ENCODE measurements at regions not wholly inside any gene's neighbourhood (a gene's known extent, or its start where the extent isn't known, plus 50 kb on each side); places are given as distances from the start of the nearest gene placed in this dataset.

- POLR2A ChIA-PET = no interaction called here
Measured at GRCh38 chrX:149152941-149153340, 352.2 kb downstream of the IDS start.

GRCh38 chrX:149151805-149152757, 353.0 kb downstream of the IDS start:
- POLR2A ChIA-PET = no interaction called here
- no TSS peak for BruUV-seq (replicated peaks)
- no peaks in the 10 kb centered on the region for H3K36me3 ChIP-seq (ENCODE audit: control insufficient read depth, insufficient read depth, low read length)
- Mint-ChIP-seq H3K36me3 (ENCODE audit: insufficient read depth, unreplicated experiment) (no peaks in the 10 kb centered on the region), H3K27me3 (ENCODE audit: insufficient read depth, unreplicated experiment) (no peaks in the 10 kb centered on the region), H3K4me3 (ENCODE audit: unreplicated experiment) (no peak overlapping the region), H3K4me1 (ENCODE audit: low read depth, unreplicated experiment) (no peaks in the 10 kb centered on the region), H3K9me3 (ENCODE audit: unreplicated experiment) (no peaks in the 10 kb centered on the region), H3K27ac (ENCODE audit: unreplicated experiment) (no peak overlapping the region)
- CTCF ChIA-PET = no interaction called here
- H3K9me3 ChIP-seq = no peaks in the 10 kb centered on the region
- DNase-seq = no peak
- intact Hi-C loops (cut with micrococcal nuclease; ENCODE audit: unreplicated experiment) = loop anchor here (5.0 kb wide), 1 partner anchor 135 kb away; no protein-coding TSS in a partner anchor
- no peaks in the 10 kb centered on the region for H3K27me3 ChIP-seq (replicated peaks; ENCODE audit: control insufficient read depth, insufficient read depth, low read length)
- no peak overlapping the region for H3K4me3 ChIP-seq (ENCODE audit: low read depth, low read length)
- no peaks in the 10 kb centered on the region for H3K4me1 ChIP-seq
- TF ChIP-seq CTCF (IDR thresholded peaks at IDR 0.05; ENCODE audit: insufficient read depth in 1 of 2, low read depth in 1 of 2, low read length in 1 of 2, severe bottlenecking in 1 of 2, unreplicated experiment in 1 of 2) = no peak

More at GRCh38 chrX:149152941-149153340, 352.2 kb downstream of the IDS start:
- Mint-ChIP-seq H3K4me1 (ENCODE audit: low read depth, unreplicated experiment) (no peaks in the 10 kb centered on the region), H3K36me3 (ENCODE audit: insufficient read depth, unreplicated experiment) (no peaks in the 10 kb centered on the region), H3K27me3 (ENCODE audit: insufficient read depth, unreplicated experiment) (no peaks in the 10 kb centered on the region), H3K9me3 (ENCODE audit: unreplicated experiment) (no peaks in the 10 kb centered on the region), H3K4me3 (ENCODE audit: unreplicated experiment) (no peak overlapping the region), H3K27ac (ENCODE audit: unreplicated experiment) (no peak overlapping the region)
- Histone ChIP-seq H3K36me3 (ENCODE audit: control insufficient read depth, insufficient read depth, low read length) (no peaks in the 10 kb centered on the region), H3K27me3 (replicated peaks; ENCODE audit: control insufficient read depth, insufficient read depth, low read length) (no peaks in the 10 kb centered on the region), H3K4me1 (no peaks in the 10 kb centered on the region), H3K9me3 (no peaks in the 10 kb centered on the region), H3K4me3 (ENCODE audit: low read depth, low read length) (no peak overlapping the region)
- no TSS peak for BruUV-seq (replicated peaks)
- CTCF ChIA-PET = no interaction called here
- DNase-seq = no peak
- intact Hi-C loops (cut with micrococcal nuclease; ENCODE audit: unreplicated experiment) = loop anchor here (5.0 kb wide), 1 partner anchor 134 kb away; no protein-coding TSS in a partner anchor
- no peak for TF ChIP-seq CTCF (IDR thresholded peaks at IDR 0.05; ENCODE audit: insufficient read depth in 1 of 2, low read depth in 1 of 2, low read length in 1 of 2, severe bottlenecking in 1 of 2, unreplicated experiment in 1 of 2)

- intact Hi-C loops (cut with micrococcal nuclease; ENCODE audit: unreplicated experiment) = no loop called here
- POLR2A ChIA-PET = no interaction called here
- H3K27me3 Mint-ChIP-seq (ENCODE audit: insufficient read depth, unreplicated experiment) = no peaks in the 10 kb centered on the region
Measured at GRCh38 chrX:149145845-149146285, 359.2 kb downstream of the IDS start.

More at GRCh38 chrX:149145845-149146285, 359.2 kb downstream of the IDS start:
- CTCF ChIA-PET = no interaction called here
- H3K4me1 ChIP-seq = no peaks in the 10 kb centered on the region
- H3K27me3 ChIP-seq (replicated peaks; ENCODE audit: control insufficient read depth, insufficient read depth, low read length) = no peaks in the 10 kb centered on the region
- no peaks in the 10 kb centered on the region for H3K9me3 ChIP-seq
- no peaks in the 10 kb centered on the region for H3K9me3 Mint-ChIP-seq (ENCODE audit: unreplicated experiment)
- H3K27ac Mint-ChIP-seq (ENCODE audit: unreplicated experiment) = no peak overlapping the region
- H3K36me3 Mint-ChIP-seq (ENCODE audit: insufficient read depth, unreplicated experiment) = no peaks in the 10 kb centered on the region
- BruUV-seq (replicated peaks) = no TSS peak
- no peaks in the 10 kb centered on the region for H3K4me1 Mint-ChIP-seq (ENCODE audit: low read depth, unreplicated experiment)
- H3K36me3 ChIP-seq (ENCODE audit: control insufficient read depth, insufficient read depth, low read length) = no peaks in the 10 kb centered on the region
- DNase-seq = no peak
- H3K4me3 ChIP-seq (ENCODE audit: low read depth, low read length) = no peak overlapping the region
- no peak for TF ChIP-seq CTCF (IDR thresholded peaks at IDR 0.05; ENCODE audit: insufficient read depth in 1 of 2, low read depth in 1 of 2, low read length in 1 of 2, severe bottlenecking in 1 of 2, unreplicated experiment in 1 of 2)
- no peak overlapping the region for H3K4me3 Mint-ChIP-seq (ENCODE audit: unreplicated experiment)
